GM23338 (cell line): ENCODE measurements at regions not wholly inside any gene's neighbourhood (a gene's known extent, or its start where the extent isn't known, plus 50 kb on each side); places are given as distances from the start of the nearest gene placed in this dataset.

ENCODE experiments used
- ATAC-seq: fragments of 200-7000 bp; cut with Tn5 transposase; 3 replicates; pipeline ENCODE4 v1.9.1; 2020
- DNase-seq: peaks from one replicate; pipeline ENCODE4 v3.0.0-alpha.2; 2015; ENCODE audit warnings: low spot score
- H2AFZ ChIP-seq: fragments of 200-600 bp; sonication (generic); 2 replicates; pipeline ENCODE4 v1.8.0; 2016; ENCODE audit warnings: antibody characterized with exemption, mild to moderate bottlenecking, moderate library complexity
- H3F3A ChIP-seq: fragments of 200-600 bp; sonication (generic); replicated peaks from 2 replicates; pipeline ENCODE4 v1.8.0; 2017; ENCODE audit warnings: antibody characterized with exemption, mixed run types, low read depth
- H3K27ac ChIP-seq: fragments of 200-600 bp; sonication (generic); 2 replicates; pipeline ENCODE4 v1.6.1; 2016; ENCODE audit warnings: low read depth
- H3K27me3 ChIP-seq: fragments of 200-600 bp; sonication (generic); 2 replicates; pipeline ENCODE4 v1.8.0; 2016; ENCODE audit warnings: mild to moderate bottlenecking, mixed run types, moderate library complexity; ENCODE audit not compliant: insufficient read depth
- H3K36me3 ChIP-seq: fragments of 200-600 bp; sonication (generic); 2 replicates; pipeline ENCODE4 v1.8.0; 2016; ENCODE audit warnings: mild to moderate bottlenecking; ENCODE audit not compliant: insufficient read depth
- H3K4me1 ChIP-seq: fragments of 200-600 bp; sonication (generic); 2 replicates; pipeline ENCODE4 v1.8.0; 2016; ENCODE audit warnings: mild to moderate bottlenecking, moderate library complexity; ENCODE audit not compliant: insufficient read depth
- H3K4me2 ChIP-seq: fragments of 200-600 bp; sonication (generic); 2 replicates; pipeline ENCODE4 v1.7.1; 2017; ENCODE audit warnings: mixed run types
- H3K4me3 ChIP-seq: fragments of 200-600 bp; sonication (generic); 2 replicates; pipeline ENCODE4 v1.6.1; 2016; ENCODE audit warnings: mixed run types
- H3K79me2 ChIP-seq: fragments of 200-600 bp; sonication (generic); replicated peaks from 2 replicates; pipeline ENCODE4 v1.8.0; 2017; ENCODE audit warnings: mild to moderate bottlenecking; ENCODE audit not compliant: insufficient read depth
- H3K9me2 ChIP-seq: fragments of 200-600 bp; sonication (generic); 2 replicates; pipeline ENCODE4 v1.8.0; 2017; ENCODE audit not compliant: insufficient read depth
- H4K20me1 ChIP-seq: fragments of 200-600 bp; sonication (generic); replicated peaks from 2 replicates; pipeline ENCODE4 v1.8.0; 2017; ENCODE audit warnings: mild to moderate bottlenecking; ENCODE audit not compliant: insufficient read depth
- H3K27ac Mint-ChIP-seq: 2 replicates; pipeline ENCODE4 v1.8.0; 2020; ENCODE audit warnings: inconsistent platforms, mild to moderate bottlenecking, moderate library complexity, mixed read lengths
- H3K27me3 Mint-ChIP-seq: 3 replicates; pipeline ENCODE4 v1.8.0; 2022; ENCODE audit warnings: low read depth, mild to moderate bottlenecking, moderate library complexity, mixed read lengths, inconsistent platforms; ENCODE audit not compliant: insufficient read depth, poor library complexity
- H3K36me3 Mint-ChIP-seq: 3 replicates; pipeline ENCODE4 v1.8.0; 2021; ENCODE audit warnings: low read depth, mild to moderate bottlenecking, inconsistent platforms, moderate library complexity, mixed read lengths
- H3K4me1 Mint-ChIP-seq: 3 replicates; pipeline ENCODE4 v1.8.0; 2020; ENCODE audit warnings: mild to moderate bottlenecking, inconsistent platforms, mixed read lengths
- H3K4me3 Mint-ChIP-seq: 3 replicates; pipeline ENCODE4 v1.8.0; 2021; ENCODE audit warnings: moderate library complexity, mild to moderate bottlenecking, inconsistent platforms, mixed read lengths
- H3K9me3 Mint-ChIP-seq: 3 replicates; pipeline ENCODE4 v1.8.0; 2020; ENCODE audit warnings: moderate library complexity, mild to moderate bottlenecking, inconsistent platforms, mixed read lengths
- CREB1 ChIP-seq: fragments of 250-450 bp; sonication (Bioruptor Pico); IDR thresholded peaks from 2 replicates; pipeline ENCODE4 v1.5.0; 2020; ENCODE audit warnings: low read depth, mild to moderate bottlenecking, moderate library complexity
- CTCF ChIP-seq, 2 experiments: fragments of 200-600 bp in 1 of 2; sonication (generic) in 1 of 2; conservative IDR thresholded peaks; 2 replicates each; pipeline versions ENCODE4 v1.5.1 to v1.6.1; 2016 to 2017; ENCODE audit warnings: antibody characterized with exemption in 2 of 2, low read depth in 2 of 2, mild to moderate bottlenecking in 2 of 2, moderate library complexity in 1 of 2
- EZH2phosphoT487 ChIP-seq: fragments of 200-600 bp; sonication (generic); IDR thresholded peaks from one replicate; pipeline ENCODE4 v1.8.1; 2018; ENCODE audit warnings: antibody characterized with exemption; ENCODE audit not compliant: unreplicated experiment
- NANOG ChIP-seq: IDR thresholded peaks from 2 replicates; pipeline ENCODE4 v1.6.1; 2016; ENCODE audit warnings: antibody characterized with exemption, borderline replicate concordance
- REST ChIP-seq: IDR thresholded peaks from one replicate; pipeline ENCODE4 v1.6.1; 2018; ENCODE audit warnings: antibody characterized with exemption; ENCODE audit not compliant: unreplicated experiment
- ZNF114 ChIP-seq: fragments of 250-450 bp; sonication (Bioruptor Pico); IDR thresholded peaks from 2 replicates; pipeline ENCODE4 v1.5.0; 2020; ENCODE audit warnings: mild to moderate bottlenecking, moderate library complexity
- ZNF462 ChIP-seq: fragments of 250-450 bp; sonication (Bioruptor Pico); IDR thresholded peaks from 2 replicates; pipeline ENCODE4 v1.5.0; 2020; ENCODE audit warnings: mild to moderate bottlenecking, moderate library complexity

GRCh38 chr21:22762463-22762862 lies 1764.3 kb downstream of the NCAM2 start (continued):
- no peak for TF ChIP-seq ZNF462
- no peak for TF ChIP-seq NANOG
- TF ChIP-seq REST, result no peak
- TF ChIP-seq ZNF114 (CRISPR knock-in tag), result no peak

GRCh38 chr21:22763442-22763841 lies 1765.2 kb downstream of the NCAM2 start:
- H3K4me1 ChIP-seq, result no peaks in the 10 kb centered on the region
- Mint-ChIP-seq H3K36me3 (no peaks in the 10 kb centered on the region), H3K4me3 (no peak overlapping the region), H3K9me3 (no peaks in the 10 kb centered on the region), H3K4me1 (no peaks in the 10 kb centered on the region), H3K27me3 (no peaks in the 10 kb centered on the region), H3K27ac (no peak overlapping the region)
- no peak for ATAC-seq
- no peaks in the 10 kb centered on the region for H4K20me1 ChIP-seq
- no peak for DNase-seq
- no peak overlapping the region for H3K4me3 ChIP-seq
- no peaks in the 10 kb centered on the region for H3K27me3 ChIP-seq
- no peaks in the 10 kb centered on the region for H3K79me2 ChIP-seq
- no peak overlapping the region for H3K4me2 ChIP-seq
- H3K9me2 ChIP-seq, result no peaks in the 10 kb centered on the region
- H2AFZ ChIP-seq, result no peak overlapping the region
- H3K27ac ChIP-seq, result no peak overlapping the region
- no peaks in the 10 kb centered on the region for H3K36me3 ChIP-seq
- H3F3A ChIP-seq, result no peaks in the 10 kb centered on the region
- no peak for TF ChIP-seq EZH2phosphoT487
- no peak for TF ChIP-seq REST
- no peak for TF ChIP-seq CTCF (conservative IDR thresholded peaks at IDR 0.05; ENCODE audit: low read depth in 2 of 2)
- no peak for TF ChIP-seq CREB1
